ENCODE measurements at regions not wholly inside any gene's neighbourhood (a gene's known extent, or its start where the extent isn't known, plus 50 kb on each side); places are given as distances from the start of the nearest gene placed in this dataset.

DNA sequence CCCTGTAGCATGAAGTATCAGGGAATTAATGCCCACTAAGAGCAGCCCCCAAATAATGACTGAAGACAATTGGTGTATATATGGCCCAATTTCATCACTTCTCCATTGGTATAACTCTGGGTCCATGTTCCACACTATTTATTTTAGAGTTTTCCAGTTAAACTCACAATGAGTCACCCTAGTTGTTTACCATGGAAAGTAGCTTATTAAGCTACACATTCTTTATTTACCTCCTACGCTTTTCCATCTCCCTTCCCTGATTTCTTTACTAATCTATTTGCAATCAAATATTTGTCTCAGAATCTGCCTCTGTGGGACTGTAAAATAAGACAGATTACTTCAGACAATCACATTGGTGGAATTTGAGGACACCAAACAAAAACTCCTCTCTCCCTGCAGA, 655.6 kb downstream of the SORCS1 start:
- no peaks in the 10 kb centered on the region for H3K9me3 ChIP-seq
- WGBS, 2 donors (ENCODE audit: low coverage in 1 of 2): 78 to 92% methylated on average over 1 of the region's 1 CpG
- TF ChIP-seq EP300 (IDR thresholded peaks at IDR 0.05) (no peak), POLR2A (IDR thresholded peaks at IDR 0.05) (no peak), POLR2AphosphoS5 (IDR thresholded peaks at IDR 0.05) (no peak)
- TF ChIP-seq, protein P1, sequence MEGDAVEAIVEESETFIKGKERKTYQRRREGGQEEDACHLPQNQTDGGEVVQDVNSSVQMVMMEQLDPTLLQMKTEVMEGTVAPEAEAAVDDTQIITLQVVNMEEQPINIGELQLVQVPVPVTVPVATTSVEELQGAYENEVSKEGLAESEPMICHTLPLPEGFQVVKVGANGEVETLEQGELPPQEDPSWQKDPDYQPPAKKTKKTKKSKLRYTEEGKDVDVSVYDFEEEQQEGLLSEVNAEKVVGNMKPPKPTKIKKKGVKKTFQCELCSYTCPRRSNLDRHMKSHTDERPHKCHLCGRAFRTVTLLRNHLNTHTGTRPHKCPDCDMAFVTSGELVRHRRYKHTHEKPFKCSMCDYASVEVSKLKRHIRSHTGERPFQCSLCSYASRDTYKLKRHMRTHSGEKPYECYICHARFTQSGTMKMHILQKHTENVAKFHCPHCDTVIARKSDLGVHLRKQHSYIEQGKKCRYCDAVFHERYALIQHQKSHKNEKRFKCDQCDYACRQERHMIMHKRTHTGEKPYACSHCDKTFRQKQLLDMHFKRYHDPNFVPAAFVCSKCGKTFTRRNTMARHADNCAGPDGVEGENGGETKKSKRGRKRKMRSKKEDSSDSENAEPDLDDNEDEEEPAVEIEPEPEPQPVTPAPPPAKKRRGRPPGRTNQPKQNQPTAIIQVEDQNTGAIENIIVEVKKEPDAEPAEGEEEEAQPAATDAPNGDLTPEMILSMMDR (IDR thresholded peaks at IDR 0.05): no peak
- H3K36me3 ChIP-seq: no peaks in the 10 kb centered on the region
- no peak overlapping the region for H3K27ac ChIP-seq
- ATAC-seq: no peak
- no peaks in the 10 kb centered on the region for H3K27me3 ChIP-seq
- no peak overlapping the region for H3K4me3 ChIP-seq
- H3K4me1 ChIP-seq: no peaks in the 10 kb centered on the region

DNA sequence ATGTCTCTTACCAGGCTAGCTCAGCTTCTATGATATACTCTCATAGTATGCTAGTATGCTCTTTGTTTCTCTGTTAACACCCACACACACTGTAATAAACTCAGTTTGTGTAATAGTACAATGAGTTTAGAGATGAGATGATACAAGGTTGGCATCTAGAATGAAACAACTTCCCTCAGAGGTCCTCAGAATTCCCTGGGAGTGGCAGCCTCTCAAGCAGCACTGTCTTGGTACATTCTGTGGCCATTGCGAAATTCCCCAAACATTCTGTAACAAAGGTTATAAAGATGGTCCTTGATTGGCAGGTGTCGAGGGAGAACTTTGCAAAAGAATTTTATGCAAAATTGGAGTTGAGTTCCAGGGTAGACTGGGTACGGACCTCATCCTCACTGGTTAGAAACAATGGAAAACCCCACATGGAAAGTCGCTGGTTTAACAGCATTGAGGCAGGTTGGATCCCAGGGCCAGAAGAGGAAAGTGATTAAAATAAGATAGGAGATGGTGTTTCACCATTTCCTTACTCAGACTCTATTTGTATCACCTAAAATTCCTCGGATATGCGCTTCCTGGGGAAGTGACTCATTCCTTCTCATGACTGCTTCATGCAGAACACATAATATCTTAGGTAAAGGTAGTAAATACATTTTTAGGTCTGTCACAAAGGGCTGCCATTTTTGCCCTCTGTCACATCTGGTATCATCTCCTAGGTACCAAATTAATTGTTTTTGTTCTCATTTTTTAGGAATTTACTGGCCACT, 657.8 kb downstream of the SORCS1 start:
- no peak for TF ChIP-seq EP300 (IDR thresholded peaks at IDR 0.05)
- Histone ChIP-seq H3K4me3 (no peak overlapping the region), H3K27me3 (no peaks in the 10 kb centered on the region), H3K36me3 (no peaks in the 10 kb centered on the region), H3K27ac (no peak overlapping the region), H3K4me1 (no peaks in the 10 kb centered on the region), H3K9me3 (no peaks in the 10 kb centered on the region)
- 80 to 87% methylated on average over 5 to 6 of the region's 6 CpGs for WGBS, 2 donors (ENCODE audit: low coverage in 1 of 2)
- ATAC-seq: no peak

DNA sequence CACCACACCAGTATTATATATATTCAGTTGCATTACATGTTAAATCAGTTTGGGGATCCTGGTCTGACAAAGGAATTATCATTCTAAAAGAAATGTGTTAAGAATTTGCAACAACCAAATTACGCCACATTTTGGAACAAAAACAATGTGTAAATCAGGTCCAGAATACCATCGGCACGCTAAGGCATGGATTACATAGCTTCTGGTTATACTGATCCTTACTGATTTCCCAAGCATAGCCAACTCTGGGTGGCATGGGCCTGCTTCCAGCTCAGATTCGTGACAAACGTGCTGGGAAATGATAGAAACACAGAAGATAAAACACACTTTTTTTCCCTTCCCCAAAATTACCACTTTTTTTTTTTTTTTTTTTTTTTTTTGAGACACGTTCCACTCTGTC, 660.0 kb downstream of the SORCS1 start:
- no peaks in the 10 kb centered on the region for H3K36me3 ChIP-seq
- H3K4me1 ChIP-seq: no peaks in the 10 kb centered on the region
- ATAC-seq: no peak
- 79 to 87% methylated on average over 5 to 6 of the region's 6 CpGs for WGBS, 2 donors (ENCODE audit: low coverage in 1 of 2)
- TF ChIP-seq, protein P1 (IDR thresholded peaks at IDR 0.05): no peak
- no peak for TF ChIP-seq POLR2A (IDR thresholded peaks at IDR 0.05)
- no peak for TF ChIP-seq POLR2AphosphoS5 (IDR thresholded peaks at IDR 0.05)
- no peak for TF ChIP-seq EP300 (IDR thresholded peaks at IDR 0.05)
- no peak overlapping the region for H3K27ac ChIP-seq
- H3K4me3 ChIP-seq: no peak overlapping the region
- H3K27me3 ChIP-seq: no peaks in the 10 kb centered on the region
- H3K9me3 ChIP-seq: no peaks in the 10 kb centered on the region

DNA sequence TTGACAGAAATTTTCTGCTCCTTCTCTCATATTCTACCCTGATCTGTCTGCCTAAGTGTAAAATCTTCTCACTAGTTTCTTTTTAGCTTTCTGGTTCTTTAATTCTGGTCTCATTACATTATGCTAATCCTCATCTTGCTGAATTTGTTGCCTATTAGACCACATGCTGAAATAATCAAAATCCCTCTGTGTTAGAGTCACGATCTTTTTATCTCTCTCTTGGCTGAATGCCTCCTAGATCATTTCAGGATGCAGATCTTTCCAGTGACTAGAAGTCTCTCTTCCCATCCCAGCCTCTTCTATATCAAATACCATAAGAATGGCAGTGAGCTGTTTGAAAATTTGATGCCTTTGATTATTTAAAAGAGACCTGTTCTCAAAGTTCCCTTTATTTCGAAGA, 661.9 kb downstream of the SORCS1 start:
- Histone ChIP-seq H3K36me3 (no peaks in the 10 kb centered on the region), H3K9me3 (no peaks in the 10 kb centered on the region), H3K4me1 (no peaks in the 10 kb centered on the region), H3K27ac (no peak overlapping the region), H3K4me3 (no peak overlapping the region), H3K27me3 (no peaks in the 10 kb centered on the region)
- ATAC-seq: no peak
- 52 to 53% methylated on average over 2 of the region's 2 CpGs for WGBS, 2 donors (ENCODE audit: low coverage in 1 of 2)
- TF ChIP-seq POLR2A (IDR thresholded peaks at IDR 0.05) (no peak), EP300 (IDR thresholded peaks at IDR 0.05) (no peak), POLR2AphosphoS5 (IDR thresholded peaks at IDR 0.05) (no peak)
- TF ChIP-seq, protein P1 (IDR thresholded peaks at IDR 0.05): no peak

DNA sequence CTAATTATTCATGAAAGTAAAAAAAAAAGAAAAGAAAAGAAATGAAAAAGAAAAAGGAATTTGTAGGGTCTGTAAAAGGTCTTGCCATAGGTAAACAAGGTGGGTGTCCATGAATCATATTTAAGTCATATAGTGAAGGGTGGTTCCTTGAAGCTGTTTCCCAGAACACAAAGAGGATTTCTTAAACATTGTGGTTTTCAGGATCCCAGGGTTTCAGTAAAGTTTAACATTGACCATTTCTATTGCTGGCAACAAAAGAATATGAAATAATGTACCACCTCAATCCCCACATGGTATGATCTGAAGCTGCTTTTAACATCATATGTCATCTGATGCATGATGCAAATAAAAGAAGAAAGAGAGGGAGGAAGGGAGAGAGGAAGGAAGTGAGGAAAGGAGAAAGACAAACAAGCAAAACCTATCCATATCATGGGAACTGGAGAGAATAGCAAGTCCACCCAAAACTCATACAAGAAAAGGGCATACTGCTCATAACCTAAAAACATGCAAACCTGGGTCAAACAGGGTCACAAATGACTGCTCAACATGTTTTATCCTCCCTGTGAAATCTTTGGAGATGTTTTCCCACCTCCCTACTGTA, 663.5 kb downstream of the SORCS1 start:
- H3K4me1 ChIP-seq: no peaks in the 10 kb centered on the region
- no peaks in the 10 kb centered on the region for H3K27me3 ChIP-seq
- no peak overlapping the region for H3K4me3 ChIP-seq
- no peak for ATAC-seq
- H3K9me3 ChIP-seq: no peaks in the 10 kb centered on the region
- H3K27ac ChIP-seq: no peak overlapping the region
- TF ChIP-seq POLR2AphosphoS5 (IDR thresholded peaks at IDR 0.05): no peak
- no peak for TF ChIP-seq POLR2A (IDR thresholded peaks at IDR 0.05)
- TF ChIP-seq EP300 (IDR thresholded peaks at IDR 0.05): no peak
- TF ChIP-seq, protein P1 (IDR thresholded peaks at IDR 0.05): no peak
- no peaks in the 10 kb centered on the region for H3K36me3 ChIP-seq
